SU-DHL-6 (cell line): ENCODE measurements at regions not wholly inside any gene's neighbourhood (a gene's known extent, or its start where the extent isn't known, plus 50 kb on each side); places are given as distances from the start of the nearest gene placed in this dataset.

Source experiments
- H2AFZ ChIP-seq: fragments of 200-600 bp; sonication (generic); 2 replicates; pipeline ENCODE4 v1.6.1; 2014; ENCODE audit warnings: low read depth, mild to moderate bottlenecking, moderate library complexity, mixed read lengths, antibody characterized with exemption, low read length; ENCODE audit not compliant: severe bottlenecking
- H3F3A ChIP-seq: fragments of 200-600 bp; shearing (Covaris generic); 2 replicates; pipeline ENCODE4 v1.6.0; 2016; ENCODE audit warnings: antibody characterized with exemption, mild to moderate bottlenecking; ENCODE audit not compliant: insufficient read depth
- H3K27ac ChIP-seq: fragments of 200-600 bp; sonication (generic); 2 replicates; pipeline ENCODE4 v1.5.1; 2016; ENCODE audit warnings: low read depth, mild to moderate bottlenecking, low read length, moderate library complexity, mixed read lengths
- H3K27me3 ChIP-seq: fragments of 200-600 bp; sonication (generic), shearing (Covaris generic); 2 replicates; pipeline ENCODE4 v1.6.0; 2014; ENCODE audit warnings: mild to moderate bottlenecking, low read length
- H3K36me3 ChIP-seq: fragments of 200-600 bp; sonication (generic); 2 replicates; pipeline ENCODE4 v1.6.1; 2014; ENCODE audit warnings: mild to moderate bottlenecking, low read length, mixed read lengths
- H3K4me2 ChIP-seq: fragments of 300-600, 200-600 bp; shearing (Covaris generic), sonication (generic); 2 replicates; pipeline ENCODE4 v1.6.0; 2014; ENCODE audit warnings: low read length, low read depth, mild to moderate bottlenecking; ENCODE audit not compliant: poor library complexity, severe bottlenecking
- H3K4me3 ChIP-seq: fragments of 200-600 bp; sonication (generic); 2 replicates; pipeline ENCODE4 v1.5.1; 2014; ENCODE audit warnings: antibody characterized with exemption, low read length, mild to moderate bottlenecking, mixed read lengths; ENCODE audit not compliant: insufficient read depth, poor library complexity, severe bottlenecking
- H3K79me2 ChIP-seq: fragments of 200-600 bp; sonication (generic); 2 replicates; pipeline ENCODE4 v1.6.1; 2014; ENCODE audit warnings: mild to moderate bottlenecking, low read length, moderate library complexity; ENCODE audit not compliant: insufficient read depth
- H3K9ac ChIP-seq: fragments of 200-600 bp; sonication (generic); 2 replicates; pipeline ENCODE4 v1.7.0; 2014; ENCODE audit warnings: mild to moderate bottlenecking, low read length
- H3K9me2 ChIP-seq: fragments of 200-600 bp; sonication (generic); replicated peaks from 2 replicates; pipeline ENCODE4 v1.6.1; 2014; ENCODE audit warnings: low read length; ENCODE audit not compliant: insufficient read depth
- H3K9me3 ChIP-seq: fragments of 200-600 bp; sonication (generic); 2 replicates; pipeline ENCODE4 v1.6.1; 2014; ENCODE audit warnings: low read length, mixed read lengths; ENCODE audit not compliant: insufficient read depth
- H4K20me1 ChIP-seq: fragments of 200-600 bp; sonication (generic); 2 replicates; pipeline ENCODE4 v1.6.1; 2014; ENCODE audit warnings: low read depth, mild to moderate bottlenecking, antibody characterized with exemption, low read length, moderate library complexity, mixed read lengths
- EZH2phosphoT487 ChIP-seq: fragments of 200-600 bp; sonication (generic), shearing (Covaris generic); conservative IDR thresholded peaks from 2 replicates; pipeline ENCODE4 v1.6.1; 2018; ENCODE audit warnings: mild to moderate bottlenecking, antibody characterized with exemption, low read length, moderate library complexity, mixed read lengths
- TF ChIP-seq, protein P1 (sequence below): fragments of 200-600 bp; sonication (generic); IDR thresholded peaks from one replicate; pipeline ENCODE4 v1.5.1; 2017; ENCODE audit warnings: antibody characterized with exemption, mild to moderate bottlenecking, low read length, moderate library complexity; ENCODE audit not compliant: insufficient read depth, poor library complexity, severe bottlenecking

DNA sequence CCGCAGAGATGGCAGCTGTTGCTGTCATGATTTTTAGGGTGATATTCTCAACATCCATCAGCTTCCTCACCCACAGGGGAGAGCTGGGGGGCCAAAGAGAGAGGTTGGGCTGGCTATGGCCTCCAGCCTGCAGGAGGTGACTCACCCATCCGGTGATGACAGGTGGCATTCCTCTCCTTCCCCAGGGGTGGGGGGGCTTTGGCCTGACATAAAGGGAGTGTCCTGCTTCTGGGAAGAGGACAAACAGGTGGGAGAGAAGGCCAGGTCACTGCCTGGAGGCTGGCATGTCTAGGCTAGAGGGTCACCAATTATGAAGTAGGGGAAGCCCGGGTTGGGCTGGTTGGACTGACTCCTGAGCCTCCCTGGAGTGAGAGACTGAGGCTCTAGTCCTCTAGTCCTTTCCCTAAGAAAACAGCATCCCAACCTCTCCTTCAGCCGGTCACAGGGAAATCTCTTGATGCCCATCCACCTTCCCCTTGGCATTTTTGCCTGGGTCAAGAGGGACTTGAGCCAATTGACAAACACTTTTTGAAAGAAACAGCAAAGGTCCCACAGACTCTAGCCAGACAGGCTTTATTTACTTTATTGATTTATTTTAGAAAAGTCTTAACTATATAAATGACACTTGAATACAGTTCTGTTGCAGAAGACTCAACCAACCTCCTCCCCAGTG is 79.8 kb upstream of the ZNF716 start:
- no peaks in the 10 kb centered on the region; the same call in 1 of the 2 replicates for H3K9me3 ChIP-seq
- TF ChIP-seq, protein P1, sequence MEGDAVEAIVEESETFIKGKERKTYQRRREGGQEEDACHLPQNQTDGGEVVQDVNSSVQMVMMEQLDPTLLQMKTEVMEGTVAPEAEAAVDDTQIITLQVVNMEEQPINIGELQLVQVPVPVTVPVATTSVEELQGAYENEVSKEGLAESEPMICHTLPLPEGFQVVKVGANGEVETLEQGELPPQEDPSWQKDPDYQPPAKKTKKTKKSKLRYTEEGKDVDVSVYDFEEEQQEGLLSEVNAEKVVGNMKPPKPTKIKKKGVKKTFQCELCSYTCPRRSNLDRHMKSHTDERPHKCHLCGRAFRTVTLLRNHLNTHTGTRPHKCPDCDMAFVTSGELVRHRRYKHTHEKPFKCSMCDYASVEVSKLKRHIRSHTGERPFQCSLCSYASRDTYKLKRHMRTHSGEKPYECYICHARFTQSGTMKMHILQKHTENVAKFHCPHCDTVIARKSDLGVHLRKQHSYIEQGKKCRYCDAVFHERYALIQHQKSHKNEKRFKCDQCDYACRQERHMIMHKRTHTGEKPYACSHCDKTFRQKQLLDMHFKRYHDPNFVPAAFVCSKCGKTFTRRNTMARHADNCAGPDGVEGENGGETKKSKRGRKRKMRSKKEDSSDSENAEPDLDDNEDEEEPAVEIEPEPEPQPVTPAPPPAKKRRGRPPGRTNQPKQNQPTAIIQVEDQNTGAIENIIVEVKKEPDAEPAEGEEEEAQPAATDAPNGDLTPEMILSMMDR: no peak
- TF ChIP-seq EZH2phosphoT487: no peak

DNA sequence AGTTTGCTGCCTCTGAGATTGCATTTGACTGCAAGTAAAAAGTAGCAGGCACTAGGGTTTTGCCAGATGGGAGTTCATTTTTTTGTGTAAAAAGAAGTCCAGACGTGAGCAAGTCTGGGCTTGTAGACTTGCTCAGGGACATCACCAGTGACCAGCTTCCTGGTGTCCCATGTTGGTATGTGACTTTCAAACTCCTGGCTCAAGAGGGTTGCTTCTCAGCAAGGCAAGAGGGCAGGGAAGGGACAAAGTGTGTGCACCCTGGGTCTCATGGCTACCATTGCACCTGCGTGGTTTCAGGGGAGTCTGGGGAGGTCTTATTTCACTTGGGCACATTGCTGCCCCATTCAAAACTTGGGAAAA is 79.3 kb upstream of the ZNF716 start:
- no peaks in the 10 kb centered on the region for H3F3A ChIP-seq
- no peaks in the 10 kb centered on the region for H3K27me3 ChIP-seq
- no peaks in the 10 kb centered on the region; the same call in 1 of the 2 replicates for H3K9me3 ChIP-seq
- H3K4me3 ChIP-seq: no peak overlapping the region
- no peaks in the 10 kb centered on the region for H3K79me2 ChIP-seq
- H3K27ac ChIP-seq: no peak overlapping the region
- no peaks in the 10 kb centered on the region for H3K36me3 ChIP-seq
- no peaks in the 10 kb centered on the region for H4K20me1 ChIP-seq
- no peak overlapping the region for H3K9ac ChIP-seq
- no peak overlapping the region for H3K4me2 ChIP-seq
- TF ChIP-seq EZH2phosphoT487: no peak
- TF ChIP-seq, protein P1: no peak
- H2AFZ ChIP-seq: no peak overlapping the region
- H3K9me2 ChIP-seq: no peaks in the 10 kb centered on the region

More for the DNA sequence above, 79.8 kb upstream of the ZNF716 start:
- Histone ChIP-seq H3K27ac (no peak overlapping the region), H3K27me3 (no peaks in the 10 kb centered on the region), H3F3A (no peaks in the 10 kb centered on the region), H3K9me2 (no peaks in the 10 kb centered on the region), H3K9ac (no peak overlapping the region), H3K36me3 (no peaks in the 10 kb centered on the region), H3K79me2 (no peaks in the 10 kb centered on the region), H2AFZ (no peak overlapping the region), H3K4me3 (no peak overlapping the region), H3K4me2 (no peak overlapping the region), H4K20me1 (no peaks in the 10 kb centered on the region)

DNA sequence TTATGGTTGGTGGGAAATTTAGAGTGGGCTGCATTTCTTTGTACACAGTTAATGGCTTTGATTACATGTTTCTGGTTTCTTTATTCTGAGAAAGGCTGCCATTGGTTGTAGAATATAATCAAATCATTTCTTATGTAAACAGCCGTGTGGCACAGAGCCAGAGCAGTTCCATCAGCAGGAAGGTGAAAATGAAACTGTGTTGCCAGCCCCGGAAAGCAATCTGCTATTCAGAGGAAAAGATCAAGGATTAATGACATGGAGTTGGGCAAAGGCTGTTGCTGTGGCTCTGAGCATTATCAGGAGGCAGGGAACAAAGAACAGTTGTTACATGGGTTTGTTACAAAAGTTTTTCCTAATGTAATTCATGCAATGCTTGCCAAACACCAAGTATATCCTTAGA is 74.2 kb upstream of the ZNF716 start:
- no peak overlapping the region for H3K4me3 ChIP-seq
- H3K27ac ChIP-seq: no peak overlapping the region
- no peaks in the 10 kb centered on the region for H3F3A ChIP-seq
- no peaks in the 10 kb centered on the region for H4K20me1 ChIP-seq
- no peak overlapping the region for H2AFZ ChIP-seq
- TF ChIP-seq, protein P1: no peak
- no peak for TF ChIP-seq EZH2phosphoT487
- H3K36me3 ChIP-seq: no peaks in the 10 kb centered on the region
- H3K9me3 ChIP-seq: no peaks in the 10 kb centered on the region; the same call in 1 of the 2 replicates
- no peaks in the 10 kb centered on the region for H3K27me3 ChIP-seq
- no peak overlapping the region for H3K9ac ChIP-seq
- no peaks in the 10 kb centered on the region for H3K9me2 ChIP-seq
- H3K4me2 ChIP-seq: no peak overlapping the region
- H3K79me2 ChIP-seq: no peaks in the 10 kb centered on the region
